Endothelial cell (in vitro differentiated cells): ENCODE measurements at regions not wholly inside any gene's neighbourhood (a gene's known extent, or its start where the extent isn't known, plus 50 kb on each side); places are given as distances from the start of the nearest gene placed in this dataset.

Experiments used
- DNase-seq: peaks from one replicate; pipeline ENCODE4 v3.0.0; 2021; ENCODE audit warnings: low spot score
- H3K27ac Mint-ChIP-seq: one replicate; pipeline ENCODE4 v1.8.0; 2021; ENCODE audit warnings: mixed read lengths, inconsistent platforms; ENCODE audit not compliant: unreplicated experiment
- H3K27me3 Mint-ChIP-seq: one replicate; pipeline ENCODE4 v1.8.0; 2021; ENCODE audit warnings: mild to moderate bottlenecking, moderate library complexity, mixed read lengths, inconsistent platforms; ENCODE audit not compliant: unreplicated experiment
- H3K36me3 Mint-ChIP-seq: one replicate; pipeline ENCODE4 v1.8.0; 2021; ENCODE audit warnings: mild to moderate bottlenecking, low read depth, mixed read lengths, inconsistent platforms; ENCODE audit not compliant: unreplicated experiment
- H3K4me1 Mint-ChIP-seq: one replicate; pipeline ENCODE4 v1.8.0; 2021; ENCODE audit warnings: mild to moderate bottlenecking, mixed read lengths, inconsistent platforms; ENCODE audit not compliant: unreplicated experiment
- H3K4me3 Mint-ChIP-seq: one replicate; pipeline ENCODE4 v1.8.0; 2021; ENCODE audit warnings: mild to moderate bottlenecking, mixed read lengths, inconsistent platforms; ENCODE audit not compliant: unreplicated experiment
- H3K9me3 Mint-ChIP-seq: one replicate; pipeline ENCODE4 v1.8.0; 2021; ENCODE audit warnings: mixed read lengths, inconsistent platforms; ENCODE audit not compliant: unreplicated experiment
- CTCF ChIP-seq: fragments of 200-600 bp; sonication (generic); IDR thresholded peaks from one replicate; pipeline ENCODE4 v1.5.0; 2021; ENCODE audit warnings: antibody characterized with exemption; ENCODE audit not compliant: unreplicated experiment

- no peak overlapping the region for H3K4me3 Mint-ChIP-seq
- no peak for DNase-seq
- no peaks in the 10 kb centered on the region for H3K27me3 Mint-ChIP-seq
- no peaks in the 10 kb centered on the region for H3K36me3 Mint-ChIP-seq
- H3K9me3 Mint-ChIP-seq = no peaks in the 10 kb centered on the region
- no peak for TF ChIP-seq CTCF
- H3K4me1 Mint-ChIP-seq = peaks cover 8% of the 10 kb centered on the region
- no peak overlapping the region for H3K27ac Mint-ChIP-seq
Measured at GRCh38 chr7:42407833-42408232, 170.8 kb upstream of the GLI3 start.

- Mint-ChIP-seq H3K9me3 (no peaks in the 10 kb centered on the region), H3K4me1 (peaks cover 8% of the 10 kb centered on the region), H3K27me3 (no peaks in the 10 kb centered on the region), H3K4me3 (no peak overlapping the region), H3K27ac (no peak overlapping the region), H3K36me3 (no peaks in the 10 kb centered on the region)
- DNase-seq = no peak
- no peak for TF ChIP-seq CTCF
Measured at GRCh38 chr7:42407021-42407710, 170.2 kb upstream of the GLI3 start.

GRCh38 chr7:42406358-42406757 is 169.3 kb upstream of the GLI3 start:
- Mint-ChIP-seq H3K4me1 (peaks cover 8% of the 10 kb centered on the region), H3K27me3 (no peaks in the 10 kb centered on the region), H3K9me3 (no peaks in the 10 kb centered on the region), H3K36me3 (no peaks in the 10 kb centered on the region), H3K4me3 (no peak overlapping the region), H3K27ac (no peak overlapping the region)
- no peak for TF ChIP-seq CTCF
- DNase-seq = no peak

- no peak for TF ChIP-seq CTCF
- Mint-ChIP-seq H3K36me3 (no peaks in the 10 kb centered on the region), H3K9me3 (no peaks in the 10 kb centered on the region), H3K4me1 (peaks cover 8% of the 10 kb centered on the region), H3K27ac (no peak overlapping the region), H3K27me3 (no peaks in the 10 kb centered on the region), H3K4me3 (no peak overlapping the region)
- DNase-seq = no peak
Measured at GRCh38 chr7:42405782-42406181, 168.8 kb upstream of the GLI3 start.

GRCh38 chr7:42403831-42404230 is 166.8 kb upstream of the GLI3 start:
- DNase-seq = no peak
- H3K4me3 Mint-ChIP-seq = no peak overlapping the region
- no peak for TF ChIP-seq CTCF
- H3K9me3 Mint-ChIP-seq = no peaks in the 10 kb centered on the region
- H3K27me3 Mint-ChIP-seq = no peaks in the 10 kb centered on the region
- no peak overlapping the region for H3K27ac Mint-ChIP-seq
- H3K4me1 Mint-ChIP-seq = peaks cover 8% of the 10 kb centered on the region
- no peaks in the 10 kb centered on the region for H3K36me3 Mint-ChIP-seq
